ENCODE measurements at regions not wholly inside any gene's neighbourhood (a gene's known extent, or its start where the extent isn't known, plus 50 kb on each side); places are given as distances from the start of the nearest gene placed in this dataset.

DNA sequence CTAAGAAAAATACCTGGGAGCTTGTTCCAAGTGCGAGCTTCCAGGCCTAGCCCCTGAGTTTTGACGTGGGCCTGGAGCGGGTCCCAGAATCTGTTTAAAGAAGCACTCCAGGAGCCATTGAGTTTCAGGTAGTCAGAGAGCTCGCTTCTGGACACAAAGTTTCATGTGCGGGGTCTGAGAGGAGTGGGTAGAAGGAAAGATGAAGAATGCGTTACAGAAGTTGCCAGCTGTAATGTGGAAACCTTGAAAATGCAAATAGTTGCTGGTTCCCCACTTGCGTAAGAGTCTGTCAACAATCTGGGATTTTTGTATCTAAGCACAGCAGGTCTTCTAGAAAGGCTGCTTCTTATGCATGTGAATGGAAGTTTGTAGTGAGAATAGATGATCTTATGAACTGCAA, 77.5 kb upstream of the CLCN4 start:
- no peak overlapping the region for H3K27ac ChIP-seq (ENCODE audit: insufficient read depth in 1 of 2, low read depth in 1 of 2, low read length in 2 of 2, poor library complexity in 1 of 2, severe bottlenecking in 2 of 2)
- no peak for DNase-seq
- 85% methylated on average over 7 of the region's 7 CpGs for WGBS (ENCODE audit: insufficient coverage)
- H3K9me3 ChIP-seq (ENCODE audit: control extremely low read depth in 1 of 5, control insufficient read depth in 4 of 5, insufficient read depth in 2 of 5, low read depth in 1 of 5, low read length in 4 of 5) = no peaks in the 10 kb centered on the region
- CTCF ChIA-PET = no interaction called here
- H3K27me3 ChIP-seq (replicated peaks in 2 of 5; ENCODE audit: control insufficient read depth in 4 of 5, insufficient read depth in 5 of 5, low read length in 4 of 5) = peaks cover 0 to 8% (median 0%) of the 10 kb centered on the region in 5 experiments
- POLR2A ChIA-PET = no interaction called here
- H3K36me3 ChIP-seq (ENCODE audit: control insufficient read depth in 4 of 4, insufficient read depth in 4 of 4, low read length in 3 of 4) = peaks cover 0 to 16% (median 4%) of the 10 kb centered on the region in 4 experiments
- H3K4me3 ChIP-seq (ENCODE audit: control insufficient read depth in 1 of 7, extremely low read depth in 1 of 7, insufficient read depth in 4 of 7, low read depth in 2 of 7, low read length in 6 of 7) = no peak overlapping the region
- peaks cover 0 to 2% (median 0%) of the 10 kb centered on the region in 4 experiments for H3K4me1 ChIP-seq (ENCODE audit: control extremely low read depth in 1 of 4, control insufficient read depth in 4 of 4, insufficient read depth in 4 of 4, low read length in 3 of 4)

DNA sequence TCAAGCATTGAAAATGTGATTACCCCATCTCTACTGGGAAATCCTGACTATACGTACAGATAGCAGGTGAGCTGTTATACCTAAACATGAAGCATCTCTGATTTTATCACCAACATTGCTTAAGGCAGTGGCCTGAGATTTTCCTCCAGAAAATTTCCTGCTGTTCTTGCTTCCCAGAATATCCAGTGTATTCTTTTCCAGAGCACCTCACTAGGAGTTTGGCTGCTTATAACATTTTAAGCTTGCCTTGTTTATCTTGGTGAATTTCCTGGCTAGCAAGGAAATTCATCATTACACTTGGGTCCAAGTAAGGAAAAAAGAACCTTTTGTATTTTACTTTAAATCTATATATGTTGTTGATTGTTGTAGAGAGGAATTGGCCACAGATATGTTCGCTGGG, 73.0 kb upstream of the CLCN4 start:
- 89% methylated on average over 1 of the region's 2 CpGs for WGBS (ENCODE audit: insufficient coverage)
- no peak for DNase-seq
- Histone ChIP-seq H3K27ac (ENCODE audit: insufficient read depth in 1 of 2, low read depth in 1 of 2, low read length in 2 of 2, poor library complexity in 1 of 2, severe bottlenecking in 2 of 2) (no peak overlapping the region), H3K4me3 (ENCODE audit: control insufficient read depth in 1 of 7, extremely low read depth in 1 of 7, insufficient read depth in 4 of 7, low read depth in 2 of 7, low read length in 6 of 7) (no peak overlapping the region), H3K36me3 (ENCODE audit: control insufficient read depth in 4 of 4, insufficient read depth in 4 of 4, low read length in 3 of 4) (peaks cover 0 to 11% (median 4%) of the 10 kb centered on the region in 4 experiments), H3K9me3 (ENCODE audit: control extremely low read depth in 1 of 5, control insufficient read depth in 4 of 5, insufficient read depth in 2 of 5, low read depth in 1 of 5, low read length in 4 of 5) (peaks cover 0 to 1% (median 0%) of the 10 kb centered on the region in 5 experiments), H3K27me3 (replicated peaks in 2 of 5; ENCODE audit: control insufficient read depth in 4 of 5, insufficient read depth in 5 of 5, low read length in 4 of 5) (peaks cover 0 to 10% (median 0%) of the 10 kb centered on the region in 5 experiments), H3K4me1 (ENCODE audit: control extremely low read depth in 1 of 4, control insufficient read depth in 4 of 4, insufficient read depth in 4 of 4, low read length in 3 of 4) (peaks cover 0 to 13% (median 2%) of the 10 kb centered on the region in 4 experiments)
- ChIA-PET CTCF (interaction anchor here (0.6 to 2.4 kb wide), 4 partner anchors 12 to 96 kb away, joined by 3 to 6 read pairs (median 3); no protein-coding TSS in a partner anchor), POLR2A (no interaction called here)

DNA sequence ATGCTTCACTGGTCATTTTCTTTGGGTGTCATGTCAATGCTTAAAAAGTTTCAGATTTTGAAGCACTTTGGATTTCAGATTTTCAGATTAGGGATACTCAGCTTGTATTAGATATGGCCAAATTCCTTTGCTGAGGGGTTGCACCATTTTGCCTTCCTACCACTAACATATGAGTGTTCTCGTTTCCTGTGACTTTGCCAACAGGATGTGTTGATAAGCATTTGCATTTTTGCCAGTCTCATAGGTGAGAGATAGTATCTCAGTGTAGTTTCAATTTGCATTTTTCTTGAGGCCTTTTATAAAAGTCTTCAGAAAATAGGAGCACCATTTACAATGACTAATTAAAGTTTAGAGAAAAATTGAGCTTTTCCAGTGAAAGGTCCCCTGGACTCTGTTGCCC, 71.6 kb upstream of the CLCN4 start:
- H3K4me1 ChIP-seq (ENCODE audit: control extremely low read depth in 1 of 4, control insufficient read depth in 4 of 4, insufficient read depth in 4 of 4, low read length in 3 of 4) = peaks cover 2 to 20% (median 4%) of the 10 kb centered on the region in 4 experiments
- H3K36me3 ChIP-seq (ENCODE audit: control insufficient read depth in 4 of 4, insufficient read depth in 4 of 4, low read length in 3 of 4) = peaks cover 0 to 9% (median 3%) of the 10 kb centered on the region in 4 experiments
- peak overlapping the region in 1 of 7 experiments; percentile 5 for H3K4me3 ChIP-seq (ENCODE audit: control insufficient read depth in 1 of 7, extremely low read depth in 1 of 7, insufficient read depth in 4 of 7, low read depth in 2 of 7, low read length in 6 of 7)
- ChIA-PET CTCF (interaction anchor here (1.0 to 1.5 kb wide), 2 partner anchors 11 to 14 kb away, joined by 3 to 4 read pairs; no protein-coding TSS in a partner anchor), POLR2A (no interaction called here)
- peaks cover 0 to 1% (median 0%) of the 10 kb centered on the region in 5 experiments for H3K9me3 ChIP-seq (ENCODE audit: control extremely low read depth in 1 of 5, control insufficient read depth in 4 of 5, insufficient read depth in 2 of 5, low read depth in 1 of 5, low read length in 4 of 5)
- no CpG with 5 or more reads among the region's 1 CpG for WGBS (ENCODE audit: insufficient coverage)
- H3K27me3 ChIP-seq (replicated peaks in 2 of 5; ENCODE audit: control insufficient read depth in 4 of 5, insufficient read depth in 5 of 5, low read length in 4 of 5) = peaks cover 0 to 10% (median 0%) of the 10 kb centered on the region in 5 experiments
- peak; percentile 45 to 83 (median 69) for DNase-seq
- no peak overlapping the region for H3K27ac ChIP-seq (ENCODE audit: insufficient read depth in 1 of 2, low read depth in 1 of 2, low read length in 2 of 2, poor library complexity in 1 of 2, severe bottlenecking in 2 of 2)

DNA sequence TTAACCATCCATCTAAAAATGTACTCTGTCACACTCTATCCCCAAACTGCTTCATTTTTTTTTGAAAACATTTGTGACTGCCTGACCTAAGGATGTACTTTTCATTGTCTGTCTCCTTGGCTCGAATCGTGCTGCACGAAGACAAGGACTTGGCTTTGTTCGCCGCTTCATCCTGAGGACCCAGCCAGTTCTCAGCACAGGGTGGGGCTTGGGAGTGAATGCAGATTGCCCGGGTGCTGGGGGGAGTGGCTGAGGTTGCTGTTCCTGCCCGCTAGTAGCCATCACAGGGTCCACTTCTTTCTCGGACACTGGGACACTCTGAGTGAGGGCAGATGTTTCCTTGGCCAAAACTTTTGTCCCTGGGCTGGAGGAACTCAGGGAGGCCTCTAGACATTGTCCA, 70.1 kb upstream of the CLCN4 start:
- CTCF ChIA-PET = no interaction called here

DNA sequence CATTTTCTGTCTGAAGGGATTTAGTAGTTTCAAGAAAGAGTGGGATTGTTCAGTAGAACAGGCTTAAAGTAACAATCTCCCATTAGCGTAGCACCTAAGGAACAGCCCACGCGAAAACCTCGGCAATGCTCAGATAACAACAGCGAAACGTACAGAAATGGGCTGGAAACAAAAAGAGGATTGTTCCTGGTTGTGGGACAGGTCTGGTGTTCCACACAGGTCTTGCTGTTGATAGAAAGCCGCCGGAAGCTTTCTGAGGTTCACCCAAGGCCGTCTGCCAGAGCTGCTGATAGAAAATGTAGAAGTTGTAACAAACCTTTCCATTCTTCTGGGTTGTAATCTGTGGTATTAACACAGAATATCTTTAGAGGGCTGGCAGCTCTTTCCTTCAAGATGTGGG, 69.4 kb upstream of the CLCN4 start:
- WGBS (ENCODE audit: insufficient coverage) = 82% methylated on average over 8 of the region's 9 CpGs
- no peak for DNase-seq
- ChIA-PET POLR2A (no interaction called here), CTCF (no interaction called here)
- no peak overlapping the region for H3K4me3 ChIP-seq (ENCODE audit: control insufficient read depth in 1 of 7, extremely low read depth in 1 of 7, insufficient read depth in 4 of 7, low read depth in 2 of 7, low read length in 6 of 7)
- peaks cover 0 to 1% (median 0%) of the 10 kb centered on the region in 5 experiments for H3K9me3 ChIP-seq (ENCODE audit: control extremely low read depth in 1 of 5, control insufficient read depth in 4 of 5, insufficient read depth in 2 of 5, low read depth in 1 of 5, low read length in 4 of 5)
- H3K36me3 ChIP-seq (ENCODE audit: control insufficient read depth in 4 of 4, insufficient read depth in 4 of 4, low read length in 3 of 4) = peaks cover 0 to 10% (median 0%) of the 10 kb centered on the region in 4 experiments
- H3K27me3 ChIP-seq (replicated peaks in 2 of 5; ENCODE audit: control insufficient read depth in 4 of 5, insufficient read depth in 5 of 5, low read length in 4 of 5) = peaks cover 0 to 10% (median 0%) of the 10 kb centered on the region in 5 experiments
- H3K4me1 ChIP-seq (ENCODE audit: control extremely low read depth in 1 of 4, control insufficient read depth in 4 of 4, insufficient read depth in 4 of 4, low read length in 3 of 4) = peaks cover 2 to 20% (median 4%) of the 10 kb centered on the region in 4 experiments
- H3K27ac ChIP-seq (ENCODE audit: insufficient read depth in 1 of 2, low read depth in 1 of 2, low read length in 2 of 2, poor library complexity in 1 of 2, severe bottlenecking in 2 of 2) = no peak overlapping the region

More for the DNA sequence above, 70.1 kb upstream of the CLCN4 start:
- Histone ChIP-seq H3K4me3 (ENCODE audit: control insufficient read depth in 1 of 7, extremely low read depth in 1 of 7, insufficient read depth in 4 of 7, low read depth in 2 of 7, low read length in 6 of 7) (no peak overlapping the region), H3K4me1 (ENCODE audit: control extremely low read depth in 1 of 4, control insufficient read depth in 4 of 4, insufficient read depth in 4 of 4, low read length in 3 of 4) (peaks cover 2 to 20% (median 4%) of the 10 kb centered on the region in 4 experiments), H3K9me3 (ENCODE audit: control extremely low read depth in 1 of 5, control insufficient read depth in 4 of 5, insufficient read depth in 2 of 5, low read depth in 1 of 5, low read length in 4 of 5) (peaks cover 0 to 1% (median 0%) of the 10 kb centered on the region in 5 experiments), H3K27ac (ENCODE audit: insufficient read depth in 1 of 2, low read depth in 1 of 2, low read length in 2 of 2, poor library complexity in 1 of 2, severe bottlenecking in 2 of 2) (no peak overlapping the region), H3K36me3 (ENCODE audit: control insufficient read depth in 4 of 4, insufficient read depth in 4 of 4, low read length in 3 of 4) (peaks cover 0 to 8% (median 0%) of the 10 kb centered on the region in 4 experiments), H3K27me3 (replicated peaks in 2 of 5; ENCODE audit: control insufficient read depth in 4 of 5, insufficient read depth in 5 of 5, low read length in 4 of 5) (peaks cover 0 to 10% (median 0%) of the 10 kb centered on the region in 5 experiments)
- DNase-seq = no peak
- WGBS (ENCODE audit: insufficient coverage) = 91% methylated on average over 6 of the region's 8 CpGs
- POLR2A ChIA-PET = no interaction called here

DNA sequence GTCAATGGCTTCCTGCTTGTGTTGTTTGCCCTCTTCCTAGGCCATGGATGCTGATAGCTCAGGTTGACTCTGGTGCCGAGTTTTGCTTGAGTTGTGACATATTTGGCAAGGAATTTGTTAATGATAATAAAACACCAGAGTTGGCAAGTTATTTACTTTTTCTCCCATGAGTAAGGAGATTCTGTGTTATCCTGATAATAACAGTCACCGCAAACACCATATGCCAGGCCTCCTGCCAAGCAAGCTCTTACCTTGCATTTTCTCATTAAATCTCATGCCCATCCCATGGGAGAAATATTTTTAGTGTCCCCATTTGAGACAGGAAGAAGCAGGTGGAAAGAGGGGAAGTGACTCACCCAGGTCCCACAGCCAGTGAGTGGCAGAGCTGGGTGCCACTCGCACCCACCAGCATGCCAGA, 67.4 kb upstream of the CLCN4 start:
- 90% methylated on average over 3 of the region's 3 CpGs for WGBS (ENCODE audit: insufficient coverage)
- CTCF ChIA-PET = no interaction called here
- DNase-seq = no peak

DNA sequence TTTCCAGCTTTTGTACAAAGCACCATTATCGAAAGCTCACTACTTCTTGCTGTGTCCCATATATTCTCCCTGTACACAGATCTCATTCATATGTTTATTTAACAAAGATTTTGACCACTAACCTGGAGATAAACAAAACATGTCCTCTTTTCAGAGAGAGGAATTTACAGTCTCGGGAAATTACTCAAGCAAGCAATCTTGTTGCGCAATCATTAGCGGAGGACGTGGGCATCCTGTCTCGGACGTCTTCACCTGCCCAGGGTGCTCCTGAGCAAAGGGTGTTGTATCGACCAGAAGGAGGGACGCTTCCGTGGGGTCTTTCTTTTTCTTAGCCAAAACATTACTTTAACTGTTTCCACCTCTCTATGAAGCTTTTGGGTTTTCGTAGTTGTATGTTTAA, 66.5 kb upstream of the CLCN4 start:
- Histone ChIP-seq H3K4me3 (ENCODE audit: control insufficient read depth in 1 of 7, extremely low read depth in 1 of 7, insufficient read depth in 4 of 7, low read depth in 2 of 7, low read length in 6 of 7) (no peak overlapping the region), H3K4me1 (ENCODE audit: control extremely low read depth in 1 of 4, control insufficient read depth in 4 of 4, insufficient read depth in 4 of 4, low read length in 3 of 4) (peaks cover 0 to 11% (median 3%) of the 10 kb centered on the region in 4 experiments), H3K36me3 (ENCODE audit: control insufficient read depth in 4 of 4, insufficient read depth in 4 of 4, low read length in 3 of 4) (peaks cover 0 to 15% (median 0%) of the 10 kb centered on the region in 4 experiments), H3K9me3 (ENCODE audit: control extremely low read depth in 1 of 5, control insufficient read depth in 4 of 5, insufficient read depth in 2 of 5, low read depth in 1 of 5, low read length in 4 of 5) (peaks cover 0 to 1% (median 0%) of the 10 kb centered on the region in 5 experiments), H3K27me3 (replicated peaks in 2 of 5; ENCODE audit: control insufficient read depth in 4 of 5, insufficient read depth in 5 of 5, low read length in 4 of 5) (peaks cover 0 to 2% (median 0%) of the 10 kb centered on the region in 5 experiments), H3K27ac (ENCODE audit: insufficient read depth in 1 of 2, low read depth in 1 of 2, low read length in 2 of 2, poor library complexity in 1 of 2, severe bottlenecking in 2 of 2) (no peak overlapping the region)
- 80% methylated on average over 6 of the region's 11 CpGs for WGBS (ENCODE audit: insufficient coverage)
- POLR2A ChIA-PET = no interaction called here
- DNase-seq = no peak
- CTCF ChIA-PET = no interaction called here

More for the DNA sequence above, 67.4 kb upstream of the CLCN4 start:
- Histone ChIP-seq H3K9me3 (ENCODE audit: control extremely low read depth in 1 of 5, control insufficient read depth in 4 of 5, insufficient read depth in 2 of 5, low read depth in 1 of 5, low read length in 4 of 5) (peaks cover 0 to 1% (median 0%) of the 10 kb centered on the region in 5 experiments), H3K27ac (ENCODE audit: insufficient read depth in 1 of 2, low read depth in 1 of 2, low read length in 2 of 2, poor library complexity in 1 of 2, severe bottlenecking in 2 of 2) (no peak overlapping the region), H3K36me3 (ENCODE audit: control insufficient read depth in 4 of 4, insufficient read depth in 4 of 4, low read length in 3 of 4) (peaks cover 0 to 15% (median 0%) of the 10 kb centered on the region in 4 experiments), H3K4me3 (ENCODE audit: control insufficient read depth in 1 of 7, extremely low read depth in 1 of 7, insufficient read depth in 4 of 7, low read depth in 2 of 7, low read length in 6 of 7) (no peak overlapping the region), H3K4me1 (ENCODE audit: control extremely low read depth in 1 of 4, control insufficient read depth in 4 of 4, insufficient read depth in 4 of 4, low read length in 3 of 4) (peaks cover 2 to 17% (median 4%) of the 10 kb centered on the region in 4 experiments), H3K27me3 (replicated peaks in 2 of 5; ENCODE audit: control insufficient read depth in 4 of 5, insufficient read depth in 5 of 5, low read length in 4 of 5) (peaks cover 0 to 2% (median 0%) of the 10 kb centered on the region in 5 experiments)
- POLR2A ChIA-PET = no interaction called here
